IPS DF 6.9 (cell line): ENCODE measurements at regions not wholly inside any gene's neighbourhood (a gene's known extent, or its start where the extent isn't known, plus 50 kb on each side); places are given as distances from the start of the nearest gene placed in this dataset.
A peak's percentile ranks its signal among the peaks of the same experiment; 100 is the strongest.
"Not testable (repeated sequence)": the region's sequence is repeated elsewhere in the genome, so short reads cannot be mapped to it uniquely, and the experiment has no call there.

Source experiments
- DNase-seq: peaks from one replicate; pipeline ENCODE4 v3.0.0-alpha.2; 2013; ENCODE audit warnings: low read depth, low spot score
- H3K27ac ChIP-seq: one replicate; pipeline ENCODE4 v1.5.1; 2013; ENCODE audit warnings: low read length, control low read depth
- H3K27me3 ChIP-seq: 2 replicates; pipeline ENCODE4 v1.6.1; 2013; ENCODE audit warnings: mild to moderate bottlenecking, low read length; ENCODE audit not compliant: control insufficient read depth, insufficient read depth
- H3K36me3 ChIP-seq: 2 replicates; pipeline ENCODE4 v1.6.1; 2013; ENCODE audit warnings: low read length; ENCODE audit not compliant: control insufficient read depth, insufficient read depth
- H3K4me1 ChIP-seq: 2 replicates; pipeline ENCODE4 v1.6.1; 2013; ENCODE audit warnings: low read length; ENCODE audit not compliant: control insufficient read depth, insufficient read depth
- H3K4me3 ChIP-seq: 2 replicates; pipeline ENCODE4 v1.5.1; 2013; ENCODE audit warnings: mild to moderate bottlenecking, low read length
- H3K9me3 ChIP-seq: 2 replicates; pipeline ENCODE4 v1.6.1; 2013; ENCODE audit warnings: low read length, inconsistent platforms; ENCODE audit not compliant: control insufficient read depth, insufficient read depth
- WGBS: extraction: QIAGEN DNeasy Blood & Tissue Kit; methylation state at CpG from one replicate; pipeline ENCODE4 v1.1.7; 2013; ENCODE audit warnings: mixed read lengths, missing lambda C conversion rate; ENCODE audit not compliant: insufficient read length, insufficient coverage; 5-methylcytosine and 5-hydroxymethylcytosine counted together

DNA sequence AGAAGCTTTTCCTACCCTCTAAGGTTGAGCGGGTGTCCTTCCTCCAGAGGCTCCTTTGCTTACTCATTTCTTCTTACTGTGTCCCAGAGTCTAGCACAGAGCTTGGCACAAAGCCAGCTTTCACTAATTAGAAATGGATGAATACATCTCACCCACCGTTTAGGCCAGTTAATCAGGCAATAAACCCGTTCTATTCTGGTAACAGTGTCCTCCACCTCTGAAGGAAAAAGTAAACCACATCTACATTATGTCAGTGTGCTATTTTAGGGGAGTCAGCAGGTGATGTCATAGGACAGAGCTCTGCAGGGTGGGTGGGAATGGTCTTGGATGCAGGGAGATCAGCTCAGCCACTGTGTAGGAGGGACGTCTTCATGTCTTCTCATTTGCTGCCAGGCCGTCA lies 109.2 kb downstream of the OSTF1 start:
- no peak for DNase-seq
- WGBS = no CpG with 5 or more reads among the region's 5 CpGs
- no peak overlapping the region for H3K27ac ChIP-seq
- H3K9me3 ChIP-seq = no peaks in the 10 kb centered on the region
- no peaks in the 10 kb centered on the region for H3K36me3 ChIP-seq
- no peaks in the 10 kb centered on the region for H3K27me3 ChIP-seq
- no peaks in the 10 kb centered on the region for H3K4me1 ChIP-seq
- no peak overlapping the region for H3K4me3 ChIP-seq

DNA sequence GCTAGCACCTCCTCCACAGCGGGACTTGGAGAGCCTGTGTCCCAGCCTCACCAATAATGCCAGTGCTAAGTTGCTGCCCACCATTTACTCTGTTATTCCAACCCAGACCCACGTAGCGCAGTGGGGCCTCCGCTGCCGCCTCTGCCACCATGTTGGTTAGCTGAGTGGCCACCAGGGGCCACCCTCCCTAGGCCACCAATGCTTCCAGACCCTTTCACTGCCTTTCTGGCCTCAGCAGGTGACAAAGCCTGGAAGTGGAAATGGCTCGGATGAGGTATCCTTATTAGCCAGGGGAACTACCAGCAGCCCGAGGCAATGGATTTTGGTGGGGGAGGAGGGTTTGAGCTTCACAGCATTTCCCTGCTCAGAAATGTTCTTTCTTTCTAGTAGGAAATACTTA lies 110.1 kb downstream of the OSTF1 start:
- DNase-seq = peak; percentile 35
- no CpG with 5 or more reads among the region's 7 CpGs for WGBS
- H3K27me3 ChIP-seq = no peaks in the 10 kb centered on the region

GRCh38 chr9:75200892-75201470 lies 112.7 kb downstream of the OSTF1 start:
- H3K4me1 ChIP-seq = no peaks in the 10 kb centered on the region
- H3K27me3 ChIP-seq = no peaks in the 10 kb centered on the region
- H3K4me3 ChIP-seq = no peak overlapping the region
- WGBS = no CpG with 5 or more reads among the region's 1 CpG
- H3K27ac ChIP-seq = no peak overlapping the region
- DNase-seq = peak; percentile 29
- H3K36me3 ChIP-seq = no peaks in the 10 kb centered on the region
- no peaks in the 10 kb centered on the region for H3K9me3 ChIP-seq

More for the DNA sequence above, 110.1 kb downstream of the OSTF1 start:
- H3K4me3 ChIP-seq = no peak overlapping the region
- H3K4me1 ChIP-seq = no peaks in the 10 kb centered on the region
- H3K36me3 ChIP-seq = no peaks in the 10 kb centered on the region
- H3K9me3 ChIP-seq = no peaks in the 10 kb centered on the region
- H3K27ac ChIP-seq = no peak overlapping the region

GRCh38 chr9:75201480-75202209 lies 113.3 kb downstream of the OSTF1 start:
- WGBS = no CpG with 5 or more reads among the region's 3 CpGs
- no peaks in the 10 kb centered on the region for H3K36me3 ChIP-seq
- H3K9me3 ChIP-seq = no peaks in the 10 kb centered on the region
- H3K27ac ChIP-seq = no peak overlapping the region
- no peak for DNase-seq
- no peak overlapping the region for H3K4me3 ChIP-seq
- H3K27me3 ChIP-seq = no peaks in the 10 kb centered on the region
- no peaks in the 10 kb centered on the region for H3K4me1 ChIP-seq

GRCh38 chr9:75207997-75208396 lies 119.7 kb downstream of the OSTF1 start:
- H3K4me3 ChIP-seq, H3K27ac ChIP-seq, H3K36me3 ChIP-seq, H3K9me3 ChIP-seq, H3K4me1 ChIP-seq, H3K27me3 ChIP-seq, DNase-seq: not testable (repeated sequence)
- WGBS = no CpG with 5 or more reads among the region's 12 CpGs

DNA sequence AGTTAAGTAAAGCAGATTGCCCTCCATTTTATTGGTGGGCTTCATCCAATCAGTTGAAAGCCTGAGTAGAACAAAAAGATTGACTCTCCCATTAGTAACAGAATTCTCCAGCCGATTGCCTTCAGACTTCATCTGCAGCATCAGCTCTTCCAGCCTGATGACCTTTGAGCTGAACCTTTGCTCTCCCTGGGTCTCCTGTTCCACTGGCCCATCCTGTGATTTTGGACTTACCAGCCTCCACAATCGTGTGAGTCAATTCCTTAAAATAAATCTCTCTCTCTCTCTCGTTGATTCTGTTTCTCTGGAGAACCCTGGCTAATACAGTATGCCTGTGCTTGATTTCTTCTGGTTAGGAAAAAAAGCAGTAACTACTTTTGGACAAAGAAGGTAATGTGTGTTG lies 121.9 kb downstream of the OSTF1 start:
- H3K27ac ChIP-seq = no peak overlapping the region
- H3K4me3 ChIP-seq = no peak overlapping the region
- H3K9me3 ChIP-seq = no peaks in the 10 kb centered on the region
- no peaks in the 10 kb centered on the region for H3K27me3 ChIP-seq
- DNase-seq = no peak
- no peaks in the 10 kb centered on the region for H3K4me1 ChIP-seq
- WGBS = no CpG with 5 or more reads among the region's 3 CpGs
- no peaks in the 10 kb centered on the region for H3K36me3 ChIP-seq

GRCh38 chr9:75213765-75214164 lies 125.5 kb downstream of the OSTF1 start:
- no peaks in the 10 kb centered on the region for H3K36me3 ChIP-seq
- no peak overlapping the region for H3K4me3 ChIP-seq
- H3K4me1 ChIP-seq = no peaks in the 10 kb centered on the region
- H3K9me3 ChIP-seq = no peaks in the 10 kb centered on the region
- DNase-seq = no peak
- no CpG with 5 or more reads among the region's 3 CpGs for WGBS
- H3K27me3 ChIP-seq = no peaks in the 10 kb centered on the region
- no peak overlapping the region for H3K27ac ChIP-seq

- no peak for DNase-seq
- no peaks in the 10 kb centered on the region for H3K27me3 ChIP-seq
- no CpG with 5 or more reads among the region's 2 CpGs for WGBS
- H3K4me1 ChIP-seq = no peaks in the 10 kb centered on the region
- H3K36me3 ChIP-seq = no peaks in the 10 kb centered on the region
- no peak overlapping the region for H3K4me3 ChIP-seq
- no peaks in the 10 kb centered on the region for H3K9me3 ChIP-seq
- no peak overlapping the region for H3K27ac ChIP-seq
Observed at GRCh38 chr9:75226403-75227139, 138.3 kb downstream of the OSTF1 start.

- Histone ChIP-seq H3K4me3 (no peak overlapping the region), H3K36me3 (no peaks in the 10 kb centered on the region), H3K27me3 (no peaks in the 10 kb centered on the region), H3K4me1 (no peaks in the 10 kb centered on the region), H3K27ac (no peak overlapping the region), H3K9me3 (no peaks in the 10 kb centered on the region)
- no CpG with 5 or more reads among the region's 3 CpGs for WGBS
- no peak for DNase-seq
Observed at GRCh38 chr9:75228893-75229292, 140.6 kb downstream of the OSTF1 start.

- H3K4me1 ChIP-seq = no peaks in the 10 kb centered on the region
- no peak overlapping the region for H3K4me3 ChIP-seq
- no peaks in the 10 kb centered on the region for H3K27me3 ChIP-seq
- H3K9me3 ChIP-seq = no peaks in the 10 kb centered on the region
- no peaks in the 10 kb centered on the region for H3K36me3 ChIP-seq
- no peak for DNase-seq
- H3K27ac ChIP-seq = no peak overlapping the region
- WGBS = no CpG with 5 or more reads among the region's 5 CpGs
Observed at GRCh38 chr9:75229605-75230332, 141.5 kb downstream of the OSTF1 start.
